ENCODE measurements at regions not wholly inside any gene's neighbourhood (a gene's known extent, or its start where the extent isn't known, plus 50 kb on each side); places are given as distances from the start of the nearest gene placed in this dataset.

DNA sequence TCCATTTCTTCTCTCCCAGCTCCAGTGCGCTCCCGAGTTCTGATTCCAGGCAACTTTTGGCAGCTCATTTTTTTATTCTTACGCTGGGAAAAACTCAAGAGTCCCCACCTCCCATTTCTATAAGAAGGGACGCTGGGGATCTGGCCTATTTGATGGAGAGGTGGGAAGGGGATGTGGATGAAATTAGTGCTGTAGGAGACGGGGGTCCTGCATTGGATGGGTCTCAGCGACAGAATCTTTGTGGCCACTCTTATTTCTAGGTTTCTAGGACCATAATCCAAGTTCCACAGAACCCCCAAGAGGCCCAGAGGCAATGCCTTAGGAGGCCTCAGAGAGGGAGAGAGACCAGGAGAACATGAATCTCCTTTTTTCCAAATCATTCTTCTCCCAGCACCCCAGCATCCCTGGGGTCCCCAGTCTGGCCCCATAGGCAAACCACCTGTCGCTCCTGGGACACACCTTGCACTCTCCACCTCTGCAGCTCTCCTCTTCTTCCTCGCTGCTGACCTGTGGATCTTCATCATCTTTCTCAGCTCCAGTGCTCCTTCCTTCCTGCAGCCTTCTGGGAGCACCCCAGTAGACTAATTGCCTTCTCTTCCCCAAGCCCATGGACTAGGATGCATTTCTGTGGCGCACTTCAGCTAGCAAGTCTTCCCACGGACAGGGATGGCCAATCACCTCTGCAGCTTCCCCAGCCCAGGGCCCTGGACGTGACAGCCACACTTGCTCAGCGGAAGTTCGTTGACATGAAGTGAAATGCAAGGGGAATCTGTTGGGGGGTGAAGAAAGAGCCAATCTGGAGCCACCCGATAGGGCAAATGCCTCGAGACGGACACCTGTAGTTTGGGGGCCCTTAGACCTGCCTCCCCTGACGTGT lies 100.1 kb upstream of the ALDH1A3 start:
- no peak overlapping the region for H3K4me3 ChIP-seq
- H3K9me3 ChIP-seq, result no peaks in the 10 kb centered on the region
- H3K36me3 ChIP-seq, result no peaks in the 10 kb centered on the region
- H3K27me3 ChIP-seq, result peaks cover 0 to 20% (median 0%) of the 10 kb centered on the region in 7 donors
- DNase-seq (peak in 1 of 2 donors; percentile 0), ATAC-seq (no peak)
- 81 to 85% methylated on average over 17 of the region's 17 CpGs for WGBS, 2 donors
- TF ChIP-seq, protein P1, sequence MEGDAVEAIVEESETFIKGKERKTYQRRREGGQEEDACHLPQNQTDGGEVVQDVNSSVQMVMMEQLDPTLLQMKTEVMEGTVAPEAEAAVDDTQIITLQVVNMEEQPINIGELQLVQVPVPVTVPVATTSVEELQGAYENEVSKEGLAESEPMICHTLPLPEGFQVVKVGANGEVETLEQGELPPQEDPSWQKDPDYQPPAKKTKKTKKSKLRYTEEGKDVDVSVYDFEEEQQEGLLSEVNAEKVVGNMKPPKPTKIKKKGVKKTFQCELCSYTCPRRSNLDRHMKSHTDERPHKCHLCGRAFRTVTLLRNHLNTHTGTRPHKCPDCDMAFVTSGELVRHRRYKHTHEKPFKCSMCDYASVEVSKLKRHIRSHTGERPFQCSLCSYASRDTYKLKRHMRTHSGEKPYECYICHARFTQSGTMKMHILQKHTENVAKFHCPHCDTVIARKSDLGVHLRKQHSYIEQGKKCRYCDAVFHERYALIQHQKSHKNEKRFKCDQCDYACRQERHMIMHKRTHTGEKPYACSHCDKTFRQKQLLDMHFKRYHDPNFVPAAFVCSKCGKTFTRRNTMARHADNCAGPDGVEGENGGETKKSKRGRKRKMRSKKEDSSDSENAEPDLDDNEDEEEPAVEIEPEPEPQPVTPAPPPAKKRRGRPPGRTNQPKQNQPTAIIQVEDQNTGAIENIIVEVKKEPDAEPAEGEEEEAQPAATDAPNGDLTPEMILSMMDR (IDR thresholded peaks at IDR 0.05), result no peak
- no peaks in the 10 kb centered on the region for H3K4me1 ChIP-seq
- intact Hi-C loops (cut with DNase I), result no loop called here
- no peak overlapping the region for H3K27ac ChIP-seq

DNA sequence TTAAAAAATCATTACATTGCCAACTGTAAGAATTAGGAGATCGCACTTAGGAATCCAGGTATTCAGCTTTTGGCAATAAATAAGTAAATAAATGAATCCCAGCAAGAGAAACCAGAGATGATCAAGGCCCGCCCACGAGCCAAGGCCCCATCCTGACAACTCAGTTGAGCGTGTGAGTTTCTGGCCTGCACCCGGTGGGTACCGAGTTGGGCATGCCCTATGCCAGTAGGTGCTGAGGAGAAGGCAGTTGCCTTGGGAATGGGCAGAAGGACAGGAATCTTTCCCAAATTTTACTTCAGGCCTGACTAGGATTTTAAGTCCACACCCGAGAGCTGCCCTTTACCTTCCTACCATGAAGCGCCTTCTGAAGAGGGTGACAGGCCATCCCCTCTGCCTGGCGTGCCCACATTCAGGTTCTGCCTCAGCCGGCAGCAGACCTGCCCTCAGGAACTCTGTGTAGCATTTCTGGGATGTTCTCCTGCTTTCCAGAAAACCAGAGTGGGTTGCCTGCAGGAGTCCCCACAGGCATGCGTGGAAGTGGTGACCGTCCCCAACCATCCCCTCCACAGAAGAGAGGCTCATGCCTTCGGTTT lies 99.3 kb upstream of the ALDH1A3 start:
- Histone ChIP-seq H3K4me3 (no peak overlapping the region), H3K27ac (no peak overlapping the region), H3K27me3 (peaks cover 0 to 20% (median 0%) of the 10 kb centered on the region in 7 donors), H3K36me3 (no peaks in the 10 kb centered on the region), H3K4me1 (no peaks in the 10 kb centered on the region), H3K9me3 (no peaks in the 10 kb centered on the region)
- ATAC-seq (no peak), DNase-seq (peak in 1 of 2 donors; percentile 2)
- intact Hi-C loops (cut with DNase I), result no loop called here
- 93 to 97% methylated on average over 13 of the region's 13 CpGs for WGBS, 2 donors
- TF ChIP-seq, protein P1 (IDR thresholded peaks at IDR 0.05), result no peak

DNA sequence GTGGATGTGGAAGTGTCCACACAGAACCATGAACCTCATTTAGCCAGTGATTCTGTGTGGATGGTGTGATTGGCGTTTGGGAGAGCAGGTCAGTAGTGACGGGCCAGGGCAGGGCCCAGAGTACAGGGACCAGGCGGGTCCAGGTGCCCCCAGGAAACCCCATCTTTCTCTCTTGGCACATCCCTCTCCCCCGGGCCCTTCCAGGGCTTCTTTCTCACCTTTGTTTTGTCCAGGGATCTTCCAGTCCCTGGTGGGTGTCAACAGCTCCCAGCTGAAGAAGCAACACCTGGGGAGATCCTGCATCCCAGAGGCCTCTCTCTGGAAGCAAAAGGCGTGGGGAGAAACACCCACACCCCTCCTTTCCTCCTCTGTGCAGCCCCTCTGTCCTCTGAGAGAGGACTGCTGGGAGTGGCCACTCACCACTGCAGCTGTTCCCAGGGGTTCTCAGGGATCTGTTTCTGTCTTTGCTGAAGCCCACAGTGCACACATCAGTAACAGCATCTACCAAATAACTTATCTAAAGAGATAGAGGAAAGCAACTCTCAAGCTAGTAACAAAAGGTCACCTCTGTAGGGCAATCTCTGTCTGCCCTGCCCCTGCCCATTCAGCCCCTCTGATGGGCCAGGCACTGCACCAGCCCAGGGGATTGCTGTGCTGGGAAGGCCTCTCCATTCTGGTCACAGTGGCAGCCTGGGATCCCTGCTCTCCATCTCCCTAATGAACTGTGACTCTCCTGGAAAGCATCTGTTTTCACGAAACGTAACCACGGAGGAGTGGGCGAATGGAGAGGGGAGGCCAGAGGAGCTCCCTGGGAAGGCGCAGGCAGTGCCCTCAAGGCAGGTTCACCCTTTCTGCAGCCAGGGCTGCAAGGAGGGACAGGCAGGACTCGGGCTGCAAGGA lies 98.3 kb upstream of the ALDH1A3 start:
- H3K4me1 ChIP-seq, result no peaks in the 10 kb centered on the region
- 84 to 88% methylated on average over 11 of the region's 11 CpGs for WGBS, 2 donors
- H3K9me3 ChIP-seq, result no peaks in the 10 kb centered on the region
- no peak overlapping the region for H3K4me3 ChIP-seq
- H3K27me3 ChIP-seq, result peaks cover 0 to 20% (median 0%) of the 10 kb centered on the region in 7 donors
- TF ChIP-seq, protein P1 (IDR thresholded peaks at IDR 0.05), result no peak
- H3K27ac ChIP-seq, result no peak overlapping the region
- intact Hi-C loops (cut with DNase I), result no loop called here
- no peaks in the 10 kb centered on the region for H3K36me3 ChIP-seq
- ATAC-seq (no peak), DNase-seq (peak in 1 of 2 donors; percentile 1)

DNA sequence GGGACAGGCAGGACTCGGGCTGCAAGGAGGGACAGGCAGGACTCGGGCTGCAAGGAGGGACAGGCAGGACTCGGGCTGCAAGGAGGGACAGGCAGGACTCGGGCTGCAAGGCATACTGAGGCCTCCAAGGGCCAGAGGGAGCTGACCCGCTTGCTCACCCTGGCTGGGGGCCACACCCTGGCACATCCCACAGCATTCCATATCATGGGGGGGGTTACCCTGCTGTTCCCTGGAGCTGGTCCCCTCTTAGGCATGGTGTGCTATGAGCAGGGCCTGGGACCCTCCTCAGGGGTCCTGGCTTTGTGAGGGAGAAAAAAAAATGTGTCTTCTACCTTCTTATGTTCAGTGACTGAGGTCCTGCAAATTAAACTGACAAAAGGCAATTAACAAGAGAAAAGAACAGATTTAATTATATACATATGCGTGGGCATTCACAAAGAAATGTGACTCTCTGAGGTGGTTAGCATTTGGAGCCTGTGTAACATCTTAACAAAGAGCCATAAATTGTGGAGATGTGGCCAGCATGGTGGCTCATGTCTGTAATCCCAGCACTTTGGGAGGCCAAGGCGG lies 97.6 kb upstream of the ALDH1A3 start:
- intact Hi-C loops (cut with DNase I), result no loop called here
- DNase-seq, result no peak
- H3K27ac ChIP-seq, result no peak overlapping the region
- H3K4me3 ChIP-seq, result no peak overlapping the region
- TF ChIP-seq, protein P1 (IDR thresholded peaks at IDR 0.05), result no peak
- no peaks in the 10 kb centered on the region for H3K9me3 ChIP-seq
- 84 to 90% methylated on average over 7 of the region's 7 CpGs for WGBS, 2 donors
- peaks cover 0 to 22% (median 0%) of the 10 kb centered on the region in 7 donors for H3K27me3 ChIP-seq
- no peaks in the 10 kb centered on the region for H3K4me1 ChIP-seq
- ATAC-seq, result no peak
- H3K36me3 ChIP-seq, result no peaks in the 10 kb centered on the region

Measured in heart right ventricle (tissue), 16 donors.